Astrocyte of the spinal cord (primary cell): ENCODE measurements at regions not wholly inside any gene's neighbourhood (a gene's known extent, or its start where the extent isn't known, plus 50 kb on each side); places are given as distances from the start of the nearest gene placed in this dataset.

Experiments
- DNase-seq: peaks from one replicate; pipeline ENCODE4 v3.0.0; 2011; ENCODE audit warnings: low read depth, low spot score
- H3K4me3 ChIP-seq: 2 replicates; pipeline ENCODE4 v1.5.1; 2011; ENCODE audit warnings: low read depth, mild to moderate bottlenecking, low read length, moderate library complexity
- CTCF ChIP-seq: IDR thresholded peaks from 2 replicates; pipeline ENCODE4 v1.5.1; 2012; ENCODE audit warnings: low read depth, mild to moderate bottlenecking, low read length, inconsistent platforms
- in situ Hi-C: cut with HindIII; loops from 2 replicates; pipeline ENCODE4 v1.10.0; 2017; ENCODE audit warnings: low sequenced_read_pairs

- H3K4me3 ChIP-seq = no peak overlapping the region
- no peak for TF ChIP-seq CTCF
- in situ Hi-C loops = no loop called here
- no peak for DNase-seq
Measured at GRCh38 chr6:169157197-169158148, 96.2 kb downstream of the THBS2 start.

GRCh38 chr6:169156793-169157147 lies 96.9 kb downstream of the THBS2 start:
- in situ Hi-C loops = no loop called here
- H3K4me3 ChIP-seq = no peak overlapping the region
- TF ChIP-seq CTCF = no peak
- no peak for DNase-seq

- peak; percentile 37 for DNase-seq
- in situ Hi-C loops = no loop called here
Measured at GRCh38 chr6:169156108-169156792, 97.4 kb downstream of the THBS2 start.

GRCh38 chr6:169155481-169155880 lies 98.2 kb downstream of the THBS2 start:
- in situ Hi-C loops = no loop called here
- no peak for DNase-seq
- TF ChIP-seq CTCF = no peak
- H3K4me3 ChIP-seq = no peak overlapping the region

More at GRCh38 chr6:169156108-169156792, 97.4 kb downstream of the THBS2 start:
- TF ChIP-seq CTCF = no peak
- H3K4me3 ChIP-seq = no peak overlapping the region

- no peak for DNase-seq
- TF ChIP-seq CTCF = no peak
- no peak overlapping the region for H3K4me3 ChIP-seq
- in situ Hi-C loops = no loop called here
Measured at GRCh38 chr6:169153401-169153800, 100.2 kb downstream of the THBS2 start.

- in situ Hi-C loops = no loop called here
- no peak overlapping the region for H3K4me3 ChIP-seq
- DNase-seq = no peak
- no peak for TF ChIP-seq CTCF
Measured at GRCh38 chr6:169146521-169146920, 107.1 kb downstream of the THBS2 start.
